ENCODE measurements at regions not wholly inside any gene's neighbourhood (a gene's known extent, or its start where the extent isn't known, plus 50 kb on each side); places are given as distances from the start of the nearest gene placed in this dataset.

DNA sequence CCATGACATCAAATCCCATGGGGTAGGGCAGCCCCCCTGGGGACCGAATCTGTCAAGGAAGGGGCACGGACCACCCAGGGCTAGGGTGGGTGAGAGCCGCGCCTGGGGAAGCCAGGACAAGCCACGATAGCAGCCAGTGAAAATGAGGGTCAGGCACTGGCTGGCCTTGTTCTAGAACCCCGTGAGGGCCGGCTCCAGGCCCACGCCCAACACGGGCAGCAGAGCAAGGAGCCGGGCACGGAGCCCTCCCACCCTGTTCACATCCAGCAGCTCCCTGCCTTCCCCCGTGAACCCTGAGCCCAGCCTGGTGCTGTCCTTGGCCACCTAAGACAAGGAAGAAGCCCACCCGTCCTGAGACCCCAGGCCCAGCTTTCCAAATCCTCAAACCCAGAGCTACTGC lies 256.7 kb downstream of the PARN start:
- TF ChIP-seq YY1 (tag by site-specific recombination; IDR thresholded peaks at IDR 0.05): no peak
- no peak for TF ChIP-seq ZNF23 (tag by site-specific recombination; IDR thresholded peaks at IDR 0.05; ENCODE audit: borderline replicate concordance)
- no peak for TF ChIP-seq ZNF24 (tag by site-specific recombination; IDR thresholded peaks at IDR 0.05)
- TF ChIP-seq, protein P1, sequence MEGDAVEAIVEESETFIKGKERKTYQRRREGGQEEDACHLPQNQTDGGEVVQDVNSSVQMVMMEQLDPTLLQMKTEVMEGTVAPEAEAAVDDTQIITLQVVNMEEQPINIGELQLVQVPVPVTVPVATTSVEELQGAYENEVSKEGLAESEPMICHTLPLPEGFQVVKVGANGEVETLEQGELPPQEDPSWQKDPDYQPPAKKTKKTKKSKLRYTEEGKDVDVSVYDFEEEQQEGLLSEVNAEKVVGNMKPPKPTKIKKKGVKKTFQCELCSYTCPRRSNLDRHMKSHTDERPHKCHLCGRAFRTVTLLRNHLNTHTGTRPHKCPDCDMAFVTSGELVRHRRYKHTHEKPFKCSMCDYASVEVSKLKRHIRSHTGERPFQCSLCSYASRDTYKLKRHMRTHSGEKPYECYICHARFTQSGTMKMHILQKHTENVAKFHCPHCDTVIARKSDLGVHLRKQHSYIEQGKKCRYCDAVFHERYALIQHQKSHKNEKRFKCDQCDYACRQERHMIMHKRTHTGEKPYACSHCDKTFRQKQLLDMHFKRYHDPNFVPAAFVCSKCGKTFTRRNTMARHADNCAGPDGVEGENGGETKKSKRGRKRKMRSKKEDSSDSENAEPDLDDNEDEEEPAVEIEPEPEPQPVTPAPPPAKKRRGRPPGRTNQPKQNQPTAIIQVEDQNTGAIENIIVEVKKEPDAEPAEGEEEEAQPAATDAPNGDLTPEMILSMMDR (tag by site-specific recombination; IDR thresholded peaks at IDR 0.05): no peak
- TF ChIP-seq BCL11B (tag by site-specific recombination; IDR thresholded peaks at IDR 0.05; ENCODE audit: low read depth): no peak
- TF ChIP-seq ZNF571 (tag by site-specific recombination; IDR thresholded peaks at IDR 0.05): no peak
- no peak for TF ChIP-seq ZNF768 (tag by site-specific recombination; IDR thresholded peaks at IDR 0.05)
- TF ChIP-seq ZNF274 (IDR thresholded peaks at IDR 0.05; ENCODE audit: low read length): no peak
- TF ChIP-seq ZNF274 (tag by site-specific recombination; IDR thresholded peaks at IDR 0.05; ENCODE audit: borderline replicate concordance): no peak
- TF ChIP-seq ZNF169 (tag by site-specific recombination; IDR thresholded peaks at IDR 0.05): no peak

Measured in HEK293 (cell line).